HEK293T (cell line): ENCODE measurements at regions not wholly inside any gene's neighbourhood (a gene's known extent, or its start where the extent isn't known, plus 50 kb on each side); places are given as distances from the start of the nearest gene placed in this dataset.

Source experiments
- ARNT ChIP-seq: fragments of 450-650 bp; IDR thresholded peaks from 2 replicates; pipeline ENCODE4 v1.6.1; 2017; ENCODE audit warnings: mild to moderate bottlenecking
- TARDBP ChIP-seq: fragments of 450-650 bp; IDR thresholded peaks from 2 replicates; pipeline ENCODE4 v1.6.1; 2016

DNA sequence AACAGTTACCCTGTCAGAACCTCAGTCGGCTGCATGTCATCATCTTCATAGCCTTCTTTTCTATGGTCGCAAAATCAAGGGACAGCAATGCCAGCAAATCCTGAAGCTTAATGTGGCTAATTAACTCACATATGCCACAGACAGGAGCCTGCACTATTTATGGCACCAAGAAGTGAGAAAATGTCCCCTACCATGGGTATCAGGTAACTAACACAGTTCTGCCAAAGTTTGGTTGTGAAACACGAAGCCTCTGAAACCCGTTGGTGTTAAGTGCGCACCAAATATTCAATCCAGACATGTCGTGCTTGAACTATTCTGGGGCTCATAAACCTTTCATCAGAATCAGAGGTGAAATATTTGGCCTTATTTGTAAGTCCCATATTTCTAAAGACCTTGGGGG is 63.3 kb downstream of the EVX1 start:
- TF ChIP-seq ARNT = no peak
- TF ChIP-seq TARDBP = no peak
